ENCODE measurements at regions not wholly inside any gene's neighbourhood (a gene's known extent, or its start where the extent isn't known, plus 50 kb on each side); places are given as distances from the start of the nearest gene placed in this dataset.

DNA sequence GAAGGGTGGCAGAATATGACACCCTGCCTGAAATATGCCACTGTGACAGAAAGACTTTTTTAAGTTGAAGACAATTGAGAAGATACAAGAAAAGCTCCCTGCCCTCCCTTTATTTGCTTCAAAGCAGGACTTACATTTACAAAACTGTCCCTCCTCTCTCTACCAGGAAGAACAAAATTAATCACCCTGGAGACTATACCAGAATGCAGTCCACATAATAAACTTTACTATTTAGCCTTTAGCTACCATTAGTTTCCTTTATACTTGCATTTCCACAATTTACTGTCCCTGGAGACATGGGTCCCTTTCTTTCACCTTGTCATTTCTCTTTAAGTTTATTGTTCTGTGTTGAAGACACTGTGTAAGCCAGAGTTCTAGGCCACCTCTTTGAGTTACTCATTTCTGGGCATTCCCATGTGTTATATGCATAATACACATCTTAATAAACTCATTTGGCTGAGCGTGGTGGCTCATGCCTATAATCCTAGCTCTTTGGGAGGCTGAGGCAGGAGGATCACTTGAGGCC, 238.8 kb downstream of the RFC3 start:
- no peaks in the 10 kb centered on the region for H4K20me1 ChIP-seq (ENCODE audit: insufficient read depth, low read length)
- H2BK5ac ChIP-seq (ENCODE audit: low read depth, low read length, poor library complexity, severe bottlenecking), result no peak overlapping the region
- no peak overlapping the region for H3K23ac ChIP-seq (ENCODE audit: low read depth, low read length)
- H3K4me1 ChIP-seq (ENCODE audit: control insufficient read depth, insufficient read depth, low read length), result no peaks in the 10 kb centered on the region
- no peaks in the 10 kb centered on the region for H3K9me1 ChIP-seq (ENCODE audit: insufficient read depth, low read length)
- no peak overlapping the region for H2AFZ ChIP-seq (replicated peaks; ENCODE audit: low read length, poor library complexity)
- in situ Hi-C loops (cut with MboI; ENCODE audit: low sequenced_read_pairs), result no loop called here
- H3K9me3 ChIP-seq (ENCODE audit: control insufficient read depth, insufficient read depth, low read length), result no peaks in the 10 kb centered on the region
- no peaks in the 10 kb centered on the region for H3K36me3 ChIP-seq (ENCODE audit: control insufficient read depth, insufficient read depth, low read length)
- H3K9ac ChIP-seq (ENCODE audit: low read depth, low read length), result no peak overlapping the region
- H2BK120ac ChIP-seq (ENCODE audit: low read depth, low read length), result no peak overlapping the region
- no peak overlapping the region for H2BK20ac ChIP-seq (ENCODE audit: low read depth, low read length)
- H4K5ac ChIP-seq (ENCODE audit: low read depth, low read length), result no peak overlapping the region
- TF ChIP-seq, protein P1, sequence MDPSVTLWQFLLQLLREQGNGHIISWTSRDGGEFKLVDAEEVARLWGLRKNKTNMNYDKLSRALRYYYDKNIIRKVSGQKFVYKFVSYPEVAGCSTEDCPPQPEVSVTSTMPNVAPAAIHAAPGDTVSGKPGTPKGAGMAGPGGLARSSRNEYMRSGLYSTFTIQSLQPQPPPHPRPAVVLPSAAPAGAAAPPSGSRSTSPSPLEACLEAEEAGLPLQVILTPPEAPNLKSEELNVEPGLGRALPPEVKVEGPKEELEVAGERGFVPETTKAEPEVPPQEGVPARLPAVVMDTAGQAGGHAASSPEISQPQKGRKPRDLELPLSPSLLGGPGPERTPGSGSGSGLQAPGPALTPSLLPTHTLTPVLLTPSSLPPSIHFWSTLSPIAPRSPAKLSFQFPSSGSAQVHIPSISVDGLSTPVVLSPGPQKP (IDR thresholded peaks at IDR 0.05; ENCODE audit: borderline replicate concordance, low read depth, low read length), result no peak
- TF ChIP-seq CEBPB (IDR thresholded peaks at IDR 0.05; ENCODE audit: low read depth, low read length) (no peak), SMC3 (IDR thresholded peaks at IDR 0.05; ENCODE audit: low read depth, low read length) (no peak), MXI1 (IDR thresholded peaks at IDR 0.05; ENCODE audit: borderline replicate concordance, low read depth, low read length) (no peak), NFE2L2 (IDR thresholded peaks at IDR 0.05; ENCODE audit: low read depth, low read length) (no peak), CTCF (conservative IDR thresholded peaks at IDR 0.05; ENCODE audit: low read depth, low read length) (no peak), USF2 (IDR thresholded peaks at IDR 0.05; ENCODE audit: low read depth, low read length) (no peak), MAZ (IDR thresholded peaks at IDR 0.05; ENCODE audit: borderline replicate concordance, low read depth, low read length) (no peak), POLR2A (IDR thresholded peaks at IDR 0.05; ENCODE audit: low read depth, low read length) (no peak), MAFK (IDR thresholded peaks at IDR 0.05; ENCODE audit: low read depth, low read length) (no peak), RAD21 (IDR thresholded peaks at IDR 0.05; ENCODE audit: low read length) (no peak), FOS (IDR thresholded peaks at IDR 0.05; ENCODE audit: low read depth, low read length) (no peak), CHD1 (IDR thresholded peaks at IDR 0.05; ENCODE audit: low read depth, low read length) (no peak), BHLHE40 (IDR thresholded peaks at IDR 0.05; ENCODE audit: low read depth, low read length) (no peak)
- H3K18ac ChIP-seq (ENCODE audit: low read depth, low read length), result no peak overlapping the region
- CTCF ChIA-PET, result no interaction called here
- no peak overlapping the region for H3K27ac ChIP-seq (ENCODE audit: insufficient read depth, low read length)
- H4K8ac ChIP-seq (ENCODE audit: low read depth in 2 of 2, low read length in 2 of 2), result no peak overlapping the region
- no peak overlapping the region for H3K4me2 ChIP-seq (ENCODE audit: low read depth, low read length)
- H3K56ac ChIP-seq (ENCODE audit: extremely low read depth, insufficient read depth, low read length), result no peak overlapping the region
- H3K14ac ChIP-seq (replicated peaks; ENCODE audit: low read depth, low read length), result no peak overlapping the region
- intact Hi-C loops (cut with micrococcal nuclease), result no loop called here
- H3K27me3 ChIP-seq (ENCODE audit: control insufficient read depth, insufficient read depth, low read length), result no peaks in the 10 kb centered on the region
- no peak overlapping the region for H2AK5ac ChIP-seq (ENCODE audit: low read depth, low read length)
- BruUV-seq (replicated peaks), result no TSS peak
- H3K4ac ChIP-seq (ENCODE audit: low read depth, low read length), result no peak overlapping the region
- WGBS, 2 experiments (ENCODE audit: extremely low coverage in 2 of 2, insufficient read length in 1 of 2), result no CpG with 5 or more reads among the region's 1 CpG
- no peak for DNase-seq
- H4K91ac ChIP-seq (ENCODE audit: insufficient read depth, low read depth, low read length), result no peak overlapping the region
- ATAC-seq (ENCODE audit: low read depth), result no peak
- POLR2A ChIA-PET (ENCODE audit: unreplicated experiment), result no interaction called here
- dilution Hi-C loops (cut with HindIII; ENCODE audit: low sequenced_read_pairs, unreplicated experiment), result no loop called here
- H2BK15ac ChIP-seq (ENCODE audit: low read depth, low read length), result no peak overlapping the region
- H3K79me1 ChIP-seq (ENCODE audit: low read depth in 1 of 2, low read length in 2 of 2), result no peaks in the 10 kb centered on the region
- H3K4me3 ChIP-seq (ENCODE audit: insufficient read depth, low read depth, low read length), result no peak overlapping the region
- H2AK9ac ChIP-seq (replicated peaks; ENCODE audit: low read depth, low read length, poor library complexity), result no peak overlapping the region

Measured in IMR-90 (cell line).